AG04450 (cell line): ENCODE measurements at regions not wholly inside any gene's neighbourhood (a gene's known extent, or its start where the extent isn't known, plus 50 kb on each side); places are given as distances from the start of the nearest gene placed in this dataset.

Experiments
- CTCF ChIA-PET: fragments of 300-600, 350-600 bp; formaldehyde crosslinking; extraction: SDS; loops from one replicate; lab custom pipeline; 2022; ENCODE audit warnings: antibody characterized with exemption, inconsistent platforms; lab: Charles Lee
- POLR2A ChIA-PET: fragments of 350-600 bp; formaldehyde crosslinking; extraction: SDS; loops from one replicate; lab custom pipeline; 2021; ENCODE audit warnings: antibody characterized with exemption, inconsistent platforms; lab: Yijun Ruan, JAX
- DNase-seq: peaks from one replicate; pipeline ENCODE4 v3.0.0-alpha.2; 2011; ENCODE audit warnings: low read depth, low spot score
- H3K27ac ChIP-seq: one replicate; pipeline ENCODE4 v1.5.1; 2012; ENCODE audit warnings: low read depth, low read length, control low read depth
- H3K27me3 ChIP-seq: one replicate; pipeline ENCODE4 v1.6.0; 2012; ENCODE audit warnings: low read length; ENCODE audit not compliant: control insufficient read depth, insufficient read depth
- H3K4me3 ChIP-seq: 2 replicates; pipeline ENCODE4 v1.5.1; 2011; ENCODE audit warnings: mild to moderate bottlenecking, low read depth, low read length, control low read depth
- H3K9me3 ChIP-seq: 2 replicates; pipeline ENCODE4 v1.5.1; 2012; ENCODE audit warnings: low read length; ENCODE audit not compliant: control insufficient read depth, insufficient read depth
- TF ChIP-seq, protein P1 (sequence below): IDR thresholded peaks from 2 replicates; pipeline ENCODE4 v1.5.1; 2011; ENCODE audit warnings: low read depth, low read length, control low read depth, inconsistent platforms

DNA sequence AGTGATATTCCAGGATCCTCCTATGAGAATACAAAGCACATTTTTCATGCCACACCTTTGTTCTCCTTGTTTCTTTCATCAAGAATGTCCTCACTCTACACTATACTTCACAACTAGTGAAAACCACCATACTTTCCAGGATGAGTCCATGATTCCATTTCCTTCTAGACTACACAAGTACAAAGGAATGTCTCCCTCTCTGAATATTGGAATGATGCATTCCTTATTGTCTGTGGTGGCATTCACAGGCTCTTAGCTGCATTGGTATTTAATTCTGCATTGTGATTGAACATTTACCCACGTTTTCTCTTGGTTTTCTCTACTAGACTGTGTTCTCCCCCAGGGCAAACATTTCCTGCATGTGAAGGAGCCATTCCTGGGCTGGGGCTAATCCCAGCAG is 217.5 kb downstream of the RAP2B start:
- H3K27me3 ChIP-seq: no peaks in the 10 kb centered on the region
- TF ChIP-seq, protein P1, sequence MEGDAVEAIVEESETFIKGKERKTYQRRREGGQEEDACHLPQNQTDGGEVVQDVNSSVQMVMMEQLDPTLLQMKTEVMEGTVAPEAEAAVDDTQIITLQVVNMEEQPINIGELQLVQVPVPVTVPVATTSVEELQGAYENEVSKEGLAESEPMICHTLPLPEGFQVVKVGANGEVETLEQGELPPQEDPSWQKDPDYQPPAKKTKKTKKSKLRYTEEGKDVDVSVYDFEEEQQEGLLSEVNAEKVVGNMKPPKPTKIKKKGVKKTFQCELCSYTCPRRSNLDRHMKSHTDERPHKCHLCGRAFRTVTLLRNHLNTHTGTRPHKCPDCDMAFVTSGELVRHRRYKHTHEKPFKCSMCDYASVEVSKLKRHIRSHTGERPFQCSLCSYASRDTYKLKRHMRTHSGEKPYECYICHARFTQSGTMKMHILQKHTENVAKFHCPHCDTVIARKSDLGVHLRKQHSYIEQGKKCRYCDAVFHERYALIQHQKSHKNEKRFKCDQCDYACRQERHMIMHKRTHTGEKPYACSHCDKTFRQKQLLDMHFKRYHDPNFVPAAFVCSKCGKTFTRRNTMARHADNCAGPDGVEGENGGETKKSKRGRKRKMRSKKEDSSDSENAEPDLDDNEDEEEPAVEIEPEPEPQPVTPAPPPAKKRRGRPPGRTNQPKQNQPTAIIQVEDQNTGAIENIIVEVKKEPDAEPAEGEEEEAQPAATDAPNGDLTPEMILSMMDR: no peak
- ChIA-PET POLR2A (no interaction called here), CTCF (no interaction called here)
- DNase-seq: no peak
- no peak overlapping the region for H3K4me3 ChIP-seq
- H3K9me3 ChIP-seq: no peaks in the 10 kb centered on the region
- H3K27ac ChIP-seq: no peak overlapping the region

DNA sequence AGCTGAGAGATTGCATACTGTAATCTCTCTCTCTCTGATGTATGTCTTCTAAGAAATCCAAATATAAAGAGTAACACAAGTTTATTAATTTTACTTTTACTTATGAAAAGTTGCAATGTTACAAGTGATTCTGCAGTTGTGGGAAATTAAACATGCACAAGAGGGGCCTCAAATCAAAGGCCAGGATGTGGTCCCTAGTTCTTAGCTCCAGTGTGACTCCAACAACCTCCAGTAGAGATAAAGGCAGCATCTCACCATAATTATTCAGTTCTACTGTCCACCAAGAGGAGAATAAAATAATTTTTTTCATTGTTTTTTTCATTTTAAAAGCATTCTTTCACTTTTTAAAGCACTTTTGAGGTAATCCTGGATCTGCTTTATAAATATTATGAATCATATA is 223.3 kb downstream of the RAP2B start:
- DNase-seq: no peak
- TF ChIP-seq, protein P1: no peak
- Histone ChIP-seq H3K9me3 (no peaks in the 10 kb centered on the region), H3K4me3 (no peak overlapping the region), H3K27ac (no peak overlapping the region), H3K27me3 (no peaks in the 10 kb centered on the region)
- POLR2A ChIA-PET: no interaction called here
- CTCF ChIA-PET: no interaction called here

DNA sequence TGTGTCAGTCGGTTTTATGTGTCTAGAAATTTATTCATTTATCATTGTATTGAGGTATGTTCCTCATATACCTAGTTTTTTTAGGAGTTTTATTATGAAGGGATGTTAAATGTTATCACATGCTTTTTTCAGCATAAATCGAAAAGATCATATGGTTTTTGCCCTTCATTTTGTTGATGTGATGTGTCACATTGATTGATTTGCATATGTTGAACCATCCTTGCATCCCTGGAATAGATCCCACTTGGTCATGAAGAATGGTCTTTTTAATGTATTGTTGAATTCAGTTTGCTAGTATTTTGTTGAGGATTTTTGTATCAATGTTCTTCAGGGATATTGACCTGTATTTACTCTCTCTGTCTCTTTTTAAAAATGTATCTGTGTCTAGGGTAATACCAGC is 230.3 kb downstream of the RAP2B start:
- Histone ChIP-seq H3K4me3 (no peak overlapping the region), H3K9me3 (no peaks in the 10 kb centered on the region), H3K27ac (no peak overlapping the region), H3K27me3 (no peaks in the 10 kb centered on the region)
- no peak for DNase-seq
- POLR2A ChIA-PET: no interaction called here
- CTCF ChIA-PET: no interaction called here
- TF ChIP-seq, protein P1: no peak

DNA sequence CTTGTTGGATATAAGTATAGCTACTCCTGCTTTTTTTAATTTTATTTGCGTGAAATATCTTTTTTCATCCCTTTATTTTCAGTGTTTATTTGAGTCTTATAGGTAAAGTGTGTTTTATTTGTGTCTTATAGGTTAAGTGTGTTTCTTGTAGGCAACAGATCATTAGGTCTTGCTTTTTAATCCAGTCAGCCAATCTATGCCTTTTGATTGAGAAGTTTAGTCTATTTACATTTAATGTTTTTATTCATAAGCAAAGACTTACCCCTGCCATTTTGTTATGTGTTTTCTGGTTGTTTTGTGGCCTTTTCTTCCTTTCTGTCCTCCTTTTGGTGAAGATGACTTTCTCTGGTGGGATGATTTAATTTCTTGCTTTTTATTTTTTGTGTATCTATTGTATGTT is 232.0 kb downstream of the RAP2B start:
- TF ChIP-seq, protein P1: no peak
- Histone ChIP-seq H3K4me3 (no peak overlapping the region), H3K9me3 (no peaks in the 10 kb centered on the region), H3K27me3 (no peaks in the 10 kb centered on the region), H3K27ac (no peak overlapping the region)
- DNase-seq: no peak
- CTCF ChIA-PET: no interaction called here
- POLR2A ChIA-PET: no interaction called here

DNA sequence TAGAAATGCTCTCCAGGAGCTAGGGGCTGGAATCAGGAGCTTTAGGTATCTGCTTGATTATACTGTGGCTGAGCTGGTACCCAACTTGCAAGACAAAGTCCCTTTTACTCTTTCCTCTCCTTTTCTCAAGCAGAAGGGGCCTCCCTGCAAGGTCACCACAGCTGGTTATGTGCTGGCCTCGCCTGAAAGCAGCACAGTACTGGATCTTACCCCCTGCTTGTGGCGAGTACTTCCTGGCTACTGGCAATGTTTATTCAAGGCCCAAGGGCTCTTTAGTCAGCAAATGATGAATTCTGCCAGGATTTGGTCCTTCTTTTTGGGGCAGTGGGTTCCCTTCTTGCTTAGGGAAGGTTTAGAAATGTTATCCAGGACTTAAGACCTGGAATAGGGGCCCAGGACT is 234.6 kb downstream of the RAP2B start:
- H3K9me3 ChIP-seq: no peaks in the 10 kb centered on the region
- ChIA-PET CTCF (no interaction called here), POLR2A (no interaction called here)
- H3K4me3 ChIP-seq: no peak overlapping the region
- no peaks in the 10 kb centered on the region for H3K27me3 ChIP-seq
- TF ChIP-seq, protein P1: no peak
- no peak for DNase-seq
- H3K27ac ChIP-seq: no peak overlapping the region
